Hypothalamus (tissue), 51 donors: ENCODE measurements at regions not wholly inside any gene's neighbourhood (a gene's known extent, or its start where the extent isn't known, plus 50 kb on each side); places are given as distances from the start of the nearest gene placed in this dataset.

Experiments used
- DNase-seq, 51 donors: peaks; one replicate each; lab custom pipeline; 2025; lab: John Stamatoyannopoulos, UW

DNA sequence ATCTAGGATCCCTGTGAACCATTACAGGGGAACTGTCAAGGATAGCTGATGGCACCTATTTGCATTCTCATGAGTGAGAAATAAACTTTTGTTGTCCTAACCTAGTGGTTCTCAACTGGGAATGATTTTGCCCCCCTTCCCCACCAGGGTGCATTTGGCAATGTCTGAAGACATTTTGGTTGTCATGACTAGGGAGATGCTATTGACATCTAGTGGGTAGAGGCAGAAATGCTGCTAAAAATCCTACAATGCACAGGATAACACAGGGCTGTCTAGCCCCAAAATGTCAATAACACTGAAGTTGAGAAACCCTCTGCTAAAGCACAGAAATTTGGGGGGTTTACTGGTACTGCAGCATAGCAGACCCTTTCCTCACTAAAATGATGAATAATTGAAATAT lies 140.9 kb upstream of the SRRM4 start:
- DNase-seq: no peak

GRCh38 chr12:118840878-118841277 lies 140.5 kb upstream of the SRRM4 start:
- DNase-seq: no peak

DNA sequence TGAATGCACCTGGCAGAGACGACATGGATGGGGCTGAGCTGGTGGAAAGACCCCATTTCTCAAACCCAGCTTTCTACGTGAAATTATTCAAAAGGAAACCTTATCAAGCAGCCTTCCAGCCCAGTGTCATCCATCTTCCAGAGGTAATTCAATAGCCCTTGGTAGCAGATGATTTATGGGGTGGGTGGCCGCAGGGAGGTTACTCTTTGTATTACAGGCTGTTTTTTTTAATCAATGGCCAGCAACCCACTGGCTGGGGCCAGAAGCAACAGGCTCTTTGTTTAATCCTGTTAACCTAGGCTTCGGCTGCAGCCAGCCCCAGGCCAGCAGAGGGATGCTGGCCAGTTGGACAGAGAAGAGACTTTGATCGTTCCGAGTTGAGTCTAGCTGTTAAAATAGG lies 139.8 kb upstream of the SRRM4 start:
- no peak for DNase-seq

GRCh38 chr12:118842866-118843265 lies 138.5 kb upstream of the SRRM4 start:
- peak in 7 of 51 donors; percentile 1 to 52 (median 5) for DNase-seq

DNA sequence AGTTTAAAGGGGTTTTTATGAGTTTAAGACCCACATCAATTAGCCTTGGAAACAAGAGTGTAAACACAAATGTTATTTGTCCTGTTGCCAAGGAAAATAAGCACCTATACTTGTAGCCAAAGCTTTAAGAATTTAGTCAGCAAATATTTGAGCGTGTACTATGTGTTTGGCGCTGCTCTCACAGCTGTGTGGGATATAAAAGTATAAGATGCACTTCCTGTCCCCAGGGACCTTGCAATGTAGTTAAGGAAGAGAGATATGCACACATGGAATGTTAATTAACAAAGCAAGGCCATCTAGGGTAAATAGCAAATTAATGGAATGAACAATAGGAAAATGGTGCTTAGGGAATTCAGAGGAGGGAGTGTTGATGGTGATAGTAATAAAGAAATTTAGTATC lies 134.9 kb upstream of the SRRM4 start:
- no peak for DNase-seq

DNA sequence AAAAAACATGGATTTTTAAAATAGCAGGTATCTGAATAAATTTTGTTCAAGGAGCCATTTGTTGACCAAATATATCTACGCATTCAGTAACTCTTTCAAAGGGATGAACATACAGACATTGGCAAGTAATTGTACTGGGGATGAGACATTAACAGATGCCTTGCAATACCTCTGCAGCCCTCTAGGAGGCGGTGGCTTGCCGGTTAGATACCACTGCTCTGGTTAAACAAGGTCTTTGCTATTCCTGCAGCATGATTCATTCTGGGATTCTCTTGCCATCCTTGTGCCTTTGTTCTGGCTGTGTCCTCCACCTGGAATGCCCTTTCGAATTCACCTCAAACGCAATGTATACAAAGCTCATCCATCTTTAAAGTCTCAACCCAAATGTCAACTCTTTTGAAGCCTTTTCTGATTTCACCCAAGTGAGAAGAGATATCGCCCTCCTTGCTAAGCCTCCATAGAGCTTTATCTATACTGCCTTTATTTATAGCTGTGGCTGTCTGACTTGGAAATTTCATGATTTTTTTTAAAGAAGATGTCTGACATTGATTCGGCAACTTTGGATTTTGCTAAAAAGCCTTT lies 131.0 kb upstream of the SRRM4 start:
- no peak for DNase-seq

DNA sequence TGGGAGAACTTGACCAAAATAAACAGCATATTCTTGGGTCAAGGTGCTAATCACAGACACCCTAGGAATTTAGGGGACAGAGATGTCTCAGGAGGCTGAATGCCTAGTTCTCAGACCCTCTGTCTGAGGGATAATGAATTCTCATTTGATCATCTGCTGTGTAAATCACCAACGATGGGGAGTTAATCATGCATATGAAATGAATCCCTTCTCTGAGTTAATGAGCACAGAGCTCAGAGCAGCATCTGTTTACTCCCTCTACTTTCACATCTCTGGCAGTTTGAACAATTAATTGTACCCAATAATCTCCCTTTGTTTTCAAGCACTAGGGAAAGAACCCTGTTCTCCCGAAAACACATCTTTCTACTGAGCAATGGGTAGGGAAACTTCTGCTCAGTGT lies 129.4 kb upstream of the SRRM4 start:
- no peak for DNase-seq

GRCh38 chr12:118853634-118854033 lies 127.7 kb upstream of the SRRM4 start:
- peak in 11 of 51 donors; percentile 1 to 29 (median 9) for DNase-seq

- DNase-seq: no peak
Observed at GRCh38 chr12:118855858-118856257, 125.5 kb upstream of the SRRM4 start.

DNA sequence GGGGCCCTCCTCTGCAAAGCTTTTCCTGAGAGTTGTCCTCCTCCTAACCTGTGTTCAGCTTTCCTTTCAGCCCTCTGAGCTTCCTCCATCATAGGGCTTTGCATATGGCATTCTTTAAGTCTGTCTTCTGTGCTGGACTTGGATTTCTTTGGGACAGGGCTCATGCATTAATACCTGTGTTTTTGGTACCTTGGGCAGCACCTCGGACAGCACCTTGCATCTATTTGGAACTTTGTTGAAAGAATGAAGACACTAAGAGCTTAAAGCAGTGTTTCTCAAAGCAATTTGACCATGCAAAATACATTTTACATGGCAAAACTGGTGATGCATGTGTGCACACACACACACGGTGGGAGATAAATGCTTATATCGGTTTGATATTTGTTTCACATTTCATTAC lies 115.0 kb upstream of the SRRM4 start:
- no peak for DNase-seq

GRCh38 chr12:118870551-118870950 lies 110.8 kb upstream of the SRRM4 start:
- DNase-seq: no peak

GRCh38 chr12:118874698-118875548 lies 106.4 kb upstream of the SRRM4 start:
- DNase-seq: no peak

- DNase-seq: no peak
Observed at GRCh38 chr12:118880720-118881493, 100.4 kb upstream of the SRRM4 start.

GRCh38 chr12:118884226-118884625 lies 97.1 kb upstream of the SRRM4 start:
- no peak for DNase-seq

DNA sequence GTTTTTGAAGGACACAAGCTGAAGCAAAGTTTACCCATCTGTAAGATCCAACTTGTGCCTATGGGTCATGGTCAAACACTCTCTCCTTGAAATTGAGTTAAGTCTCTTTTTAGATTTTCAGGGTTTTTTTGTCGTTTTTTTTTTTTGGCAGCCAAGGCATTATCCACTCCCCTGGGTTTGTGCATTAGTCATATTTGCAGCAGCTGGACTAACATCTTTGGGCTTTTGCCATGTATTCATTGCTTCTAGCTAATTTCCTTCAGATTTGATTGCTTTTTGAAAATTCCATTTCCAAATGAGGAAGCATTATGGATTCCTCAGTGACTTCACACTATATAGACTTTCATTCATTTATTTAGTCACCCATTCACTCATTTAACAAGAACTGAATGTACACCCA lies 80.3 kb upstream of the SRRM4 start:
- DNase-seq: no peak

GRCh38 chr12:118908811-118909210 lies 72.5 kb upstream of the SRRM4 start:
- no peak for DNase-seq

- DNase-seq: no peak
Observed at GRCh38 chr12:118912697-118913270, 68.6 kb upstream of the SRRM4 start.

DNA sequence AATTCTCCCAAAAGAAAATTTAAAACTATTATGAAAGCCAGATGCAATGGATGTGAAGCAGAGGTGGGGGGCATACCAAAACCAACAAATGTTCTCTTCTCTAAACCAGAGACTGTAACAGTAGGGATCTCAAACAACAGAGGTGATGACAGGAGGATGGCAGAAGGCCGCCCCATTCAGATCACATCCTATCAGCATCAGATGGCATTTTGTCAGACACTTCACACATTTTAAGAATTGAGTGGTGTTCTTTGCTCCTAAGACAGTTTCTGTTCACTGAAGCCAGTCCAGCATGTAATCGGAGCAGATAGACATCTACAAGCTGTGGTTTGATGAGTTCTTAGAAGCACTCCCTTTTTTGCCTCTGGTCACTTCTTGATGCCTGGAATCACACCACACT lies 59.6 kb upstream of the SRRM4 start:
- no peak for DNase-seq

DNA sequence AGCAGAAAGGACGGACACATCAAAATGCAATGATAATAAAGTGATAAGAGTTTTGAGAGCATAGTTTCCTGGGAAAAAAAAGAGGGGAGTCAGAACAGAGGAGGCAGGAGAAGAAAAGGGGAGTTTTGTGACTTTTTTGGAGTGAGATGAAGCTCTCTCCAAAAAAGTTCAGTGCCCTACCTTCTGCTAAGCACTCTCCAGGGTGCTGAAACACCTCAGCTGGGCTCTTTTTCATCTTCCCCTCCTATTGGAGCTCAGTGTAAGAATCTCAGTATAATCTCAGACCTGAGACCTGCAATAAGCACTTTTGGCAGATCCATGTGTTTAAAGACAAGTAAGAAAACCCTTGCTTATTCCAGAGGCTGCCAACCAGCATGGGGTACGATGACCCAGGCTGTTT lies 58.9 kb upstream of the SRRM4 start:
- DNase-seq: no peak

DNA sequence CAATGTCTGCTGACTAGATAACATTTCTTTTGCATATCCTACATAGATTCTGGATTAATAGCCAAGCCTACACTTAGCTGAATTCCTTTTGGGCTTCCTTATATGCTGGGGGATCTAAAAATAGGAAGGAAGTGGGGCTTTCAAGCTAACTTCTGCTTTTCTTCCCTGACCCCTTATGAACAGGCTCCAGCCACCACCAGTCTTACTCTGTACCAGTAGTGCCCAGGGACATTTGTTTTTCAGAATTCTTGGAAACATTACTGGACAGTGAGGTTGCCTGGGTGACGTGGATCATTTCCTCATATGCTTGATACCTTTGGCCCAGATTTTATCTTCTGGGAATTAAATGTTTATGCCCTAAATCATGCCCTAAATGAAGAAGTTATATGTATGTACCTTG lies 55.9 kb upstream of the SRRM4 start:
- no peak for DNase-seq

GRCh38 chr12:118925826-118926225 lies 55.5 kb upstream of the SRRM4 start:
- no peak for DNase-seq
